ENCODE measurements at regions not wholly inside any gene's neighbourhood (a gene's known extent, or its start where the extent isn't known, plus 50 kb on each side); places are given as distances from the start of the nearest gene placed in this dataset.

DNA sequence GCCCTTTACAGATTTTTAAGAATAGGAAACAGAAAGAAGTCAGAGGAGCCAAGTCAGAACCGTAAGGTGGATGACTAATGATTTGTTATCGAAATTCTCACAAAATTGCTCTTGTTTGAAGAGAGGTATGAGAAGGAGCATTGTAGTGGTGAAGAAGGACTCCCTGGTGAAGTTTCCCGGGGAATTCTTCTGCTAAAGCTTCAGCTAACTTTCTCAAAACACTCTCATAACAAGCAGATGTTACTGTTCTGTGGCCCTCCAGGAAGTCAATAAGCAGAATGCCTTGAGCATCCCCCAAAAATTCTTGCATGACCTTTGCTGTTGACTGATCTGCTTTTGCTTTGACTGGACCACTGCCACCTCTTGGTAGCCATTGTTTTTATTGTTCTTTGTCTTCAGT, 152.9 kb downstream of the HGF start:
- no peak for TF ChIP-seq CTCF (IDR thresholded peaks at IDR 0.05; ENCODE audit: low read depth, low read length)
- Histone ChIP-seq H3K4me3 (ENCODE audit: low read depth, low read length) (no peak overlapping the region), H3K27me3 (no peaks in the 10 kb centered on the region), H3K36me3 (no peaks in the 10 kb centered on the region), H3K4me1 (peaks cover 15% of the 10 kb centered on the region), H3K9me3 (no peaks in the 10 kb centered on the region)
- no peak for DNase-seq

GRCh38 chr7:81611805-81612204, 158.0 kb downstream of the HGF start:
- H3K36me3 ChIP-seq = no peaks in the 10 kb centered on the region
- DNase-seq = no peak
- no peak for TF ChIP-seq CTCF (IDR thresholded peaks at IDR 0.05; ENCODE audit: low read depth, low read length)
- H3K4me3 ChIP-seq (ENCODE audit: low read depth, low read length) = no peak overlapping the region
- no peaks in the 10 kb centered on the region; the same call in 1 of the 2 replicates for H3K4me1 ChIP-seq
- no peaks in the 10 kb centered on the region for H3K27me3 ChIP-seq
- H3K9me3 ChIP-seq = no peaks in the 10 kb centered on the region

GRCh38 chr7:81611040-81611439, 158.8 kb downstream of the HGF start:
- Histone ChIP-seq H3K27me3 (no peaks in the 10 kb centered on the region), H3K9me3 (no peaks in the 10 kb centered on the region), H3K4me3 (ENCODE audit: low read depth, low read length) (no peak overlapping the region), H3K36me3 (no peaks in the 10 kb centered on the region), H3K4me1 (no peaks in the 10 kb centered on the region; the same call in 1 of the 2 replicates)
- no peak for TF ChIP-seq CTCF (IDR thresholded peaks at IDR 0.05; ENCODE audit: low read depth, low read length)
- no peak for DNase-seq

- no peaks in the 10 kb centered on the region for H3K27me3 ChIP-seq
- H3K9me3 ChIP-seq = no peaks in the 10 kb centered on the region
- H3K4me1 ChIP-seq = peaks cover 4% of the 10 kb centered on the region
- no peak overlapping the region for H3K4me3 ChIP-seq (ENCODE audit: low read depth, low read length)
- H3K36me3 ChIP-seq = no peaks in the 10 kb centered on the region
- no peak for DNase-seq
- no peak for TF ChIP-seq CTCF (IDR thresholded peaks at IDR 0.05; ENCODE audit: low read depth, low read length)
Measured at GRCh38 chr7:81608748-81609382, 161.0 kb downstream of the HGF start.

DNA sequence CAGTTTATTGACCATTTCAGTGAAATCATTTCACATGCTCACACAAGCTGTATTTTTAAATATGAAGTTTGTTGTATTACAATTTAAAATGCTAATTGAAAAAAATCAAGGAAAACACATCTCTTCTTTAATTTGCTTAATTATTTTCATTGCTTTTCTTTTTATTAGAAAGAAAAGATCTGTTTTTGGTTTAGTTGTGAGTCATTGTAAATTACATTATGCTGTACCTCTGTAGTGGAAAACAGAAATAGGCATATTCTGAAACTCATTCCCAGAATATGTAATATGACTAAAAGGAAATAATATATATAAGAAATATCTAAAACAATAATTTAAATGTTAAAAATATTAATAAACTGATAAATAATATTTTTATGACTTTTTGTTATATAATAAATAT, 161.9 kb downstream of the HGF start:
- no peak for TF ChIP-seq CTCF (IDR thresholded peaks at IDR 0.05; ENCODE audit: low read depth, low read length)
- H3K4me3 ChIP-seq (ENCODE audit: low read depth, low read length) = no peak overlapping the region
- H3K4me1 ChIP-seq = peaks cover 4% of the 10 kb centered on the region
- no peaks in the 10 kb centered on the region for H3K9me3 ChIP-seq
- no peaks in the 10 kb centered on the region for H3K36me3 ChIP-seq
- no peak for DNase-seq
- H3K27me3 ChIP-seq = no peaks in the 10 kb centered on the region

- peaks cover 4% of the 10 kb centered on the region for H3K4me1 ChIP-seq
- H3K36me3 ChIP-seq = no peaks in the 10 kb centered on the region
- no peaks in the 10 kb centered on the region for H3K9me3 ChIP-seq
- no peak overlapping the region for H3K4me3 ChIP-seq (ENCODE audit: low read depth, low read length)
- H3K27me3 ChIP-seq = no peaks in the 10 kb centered on the region
- TF ChIP-seq CTCF (IDR thresholded peaks at IDR 0.05; ENCODE audit: low read depth, low read length) = no peak
- DNase-seq = no peak
Measured at GRCh38 chr7:81606078-81606863, 163.6 kb downstream of the HGF start.

Data from BE2C (cell line).